ENCODE measurements at regions not wholly inside any gene's neighbourhood (a gene's known extent, or its start where the extent isn't known, plus 50 kb on each side); places are given as distances from the start of the nearest gene placed in this dataset.

- no peak overlapping the region for H3K27ac ChIP-seq
- H3K36me3 ChIP-seq, result no peaks in the 10 kb centered on the region
- no peaks in the 10 kb centered on the region for H3K27me3 ChIP-seq
- no peaks in the 10 kb centered on the region for H3K4me1 ChIP-seq
- ATAC-seq, result no peak
- no peak overlapping the region for H3K4me3 ChIP-seq
- intact Hi-C loops (cut with DNase I), result no loop called here
- DNase-seq, result no peak
- TF ChIP-seq CTCF (IDR thresholded peaks at IDR 0.05), result no peak
- no peaks in the 10 kb centered on the region for H3K9me3 ChIP-seq
Measured at GRCh38 chr3:105065895-105066839, 300.5 kb upstream of the ALCAM start.

GRCh38 chr3:105067361-105067760 lies 299.3 kb upstream of the ALCAM start:
- H3K36me3 ChIP-seq, result no peaks in the 10 kb centered on the region
- TF ChIP-seq CTCF (IDR thresholded peaks at IDR 0.05), result no peak
- H3K9me3 ChIP-seq, result no peaks in the 10 kb centered on the region
- H3K27ac ChIP-seq, result no peak overlapping the region
- no peak overlapping the region for H3K4me3 ChIP-seq
- DNase-seq, result no peak
- no peak for ATAC-seq
- no peaks in the 10 kb centered on the region for H3K4me1 ChIP-seq
- intact Hi-C loops (cut with DNase I), result no loop called here
- no peaks in the 10 kb centered on the region for H3K27me3 ChIP-seq

GRCh38 chr3:105077060-105077822 lies 289.5 kb upstream of the ALCAM start:
- no peak for DNase-seq
- no peak for ATAC-seq
- intact Hi-C loops (cut with DNase I), result no loop called here

GRCh38 chr3:105083945-105084344 lies 282.8 kb upstream of the ALCAM start:
- H3K4me1 ChIP-seq, result no peaks in the 10 kb centered on the region
- intact Hi-C loops (cut with DNase I), result no loop called here
- ATAC-seq, result no peak

More at GRCh38 chr3:105077060-105077822, 289.5 kb upstream of the ALCAM start:
- Histone ChIP-seq H3K9me3 (no peaks in the 10 kb centered on the region), H3K27ac (no peak overlapping the region), H3K4me1 (no peaks in the 10 kb centered on the region), H3K4me3 (no peak overlapping the region), H3K27me3 (no peaks in the 10 kb centered on the region), H3K36me3 (no peaks in the 10 kb centered on the region)
- no peak for TF ChIP-seq CTCF (IDR thresholded peaks at IDR 0.05)

GRCh38 chr3:105085506-105085905 lies 281.2 kb upstream of the ALCAM start:
- TF ChIP-seq CTCF (IDR thresholded peaks at IDR 0.05), result no peak
- DNase-seq, result no peak
- ATAC-seq, result no peak
- no peaks in the 10 kb centered on the region for H3K4me1 ChIP-seq
- H3K27ac ChIP-seq, result no peak overlapping the region
- H3K9me3 ChIP-seq, result no peaks in the 10 kb centered on the region
- no peak overlapping the region for H3K4me3 ChIP-seq
- no peaks in the 10 kb centered on the region for H3K36me3 ChIP-seq
- intact Hi-C loops (cut with DNase I), result no loop called here
- no peaks in the 10 kb centered on the region for H3K27me3 ChIP-seq

More at GRCh38 chr3:105083945-105084344, 282.8 kb upstream of the ALCAM start:
- Histone ChIP-seq H3K27ac (no peak overlapping the region), H3K4me3 (no peak overlapping the region), H3K9me3 (no peaks in the 10 kb centered on the region), H3K36me3 (no peaks in the 10 kb centered on the region), H3K27me3 (no peaks in the 10 kb centered on the region)
- no peak for TF ChIP-seq CTCF (IDR thresholded peaks at IDR 0.05)
- DNase-seq, result no peak

Measured in upper lobe of right lung (tissue), 1 donor.